Forelimb muscle (tissue), 1 donor: ENCODE measurements at regions not wholly inside any gene's neighbourhood (a gene's known extent, or its start where the extent isn't known, plus 50 kb on each side); places are given as distances from the start of the nearest gene placed in this dataset.
"Not testable (repeated sequence)": the region's sequence is repeated elsewhere in the genome, so short reads cannot be mapped to it uniquely, and the experiment has no call there.

Source experiments
- DNase-seq: peaks from one replicate; pipeline ENCODE4 v3.0.0-alpha.2; 2013; ENCODE audit warnings: low read depth

GRCh38 chr2:150371044-150371818 is 116.2 kb downstream of the RND3 start:
- DNase-seq, result no peak

GRCh38 chr2:150370561-150370960 is 116.9 kb downstream of the RND3 start:
- no peak for DNase-seq

GRCh38 chr2:150369862-150370261 is 117.6 kb downstream of the RND3 start:
- no peak for DNase-seq

- DNase-seq, result no peak
Measured at GRCh38 chr2:150358468-150358807, 129.0 kb downstream of the RND3 start.

DNA sequence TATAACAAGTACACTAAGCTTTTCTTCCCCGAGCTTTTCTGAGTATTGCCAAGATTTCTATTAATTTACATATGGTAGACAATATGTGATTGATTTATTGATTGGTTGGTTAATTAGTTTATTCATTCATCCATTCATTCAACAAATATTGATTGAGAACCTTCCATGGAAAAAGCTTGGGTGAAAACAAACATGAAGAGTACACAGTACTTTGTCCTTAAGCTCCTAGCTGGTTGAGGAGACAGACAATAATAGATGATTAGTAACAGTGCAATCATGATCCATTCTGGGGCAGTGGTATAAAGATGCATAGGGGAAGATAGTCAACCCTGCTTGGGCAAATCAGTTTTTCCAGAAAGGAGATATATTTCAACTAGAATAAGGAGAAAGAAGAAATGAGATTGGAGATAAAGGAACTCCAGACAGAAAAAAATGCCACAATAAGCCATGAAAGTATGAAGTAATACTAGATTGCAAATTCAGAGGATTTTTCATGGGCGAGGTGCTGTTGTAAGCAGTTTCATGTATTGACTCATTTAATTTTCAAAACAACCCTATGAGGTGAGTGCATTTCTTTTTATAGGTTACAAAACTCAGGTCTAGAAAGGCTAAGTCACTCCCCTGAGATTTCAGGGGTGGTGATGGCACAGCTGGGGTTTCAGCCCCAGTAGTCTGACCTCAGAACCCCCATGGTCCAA is 129.5 kb downstream of the RND3 start:
- no peak for DNase-seq

DNA sequence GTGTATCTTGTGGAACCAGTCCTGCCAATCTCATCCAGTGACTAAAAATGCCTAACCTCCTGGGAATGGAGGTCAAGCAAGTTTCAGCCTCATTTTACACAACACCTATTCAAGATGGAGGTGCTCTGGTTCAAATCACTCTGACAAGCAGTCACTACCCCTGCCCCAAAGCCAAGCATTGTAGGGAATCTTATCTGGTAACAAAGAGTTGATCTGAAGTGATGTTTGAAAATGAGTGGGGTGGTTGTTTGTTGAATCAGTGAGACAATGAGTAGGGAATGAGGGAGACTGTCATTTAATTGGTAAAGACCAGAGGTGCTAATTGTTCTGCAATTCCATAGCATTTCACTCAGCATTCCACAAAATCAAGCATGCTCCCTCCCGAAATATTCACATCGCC is 132.0 kb downstream of the RND3 start:
- no peak for DNase-seq

DNA sequence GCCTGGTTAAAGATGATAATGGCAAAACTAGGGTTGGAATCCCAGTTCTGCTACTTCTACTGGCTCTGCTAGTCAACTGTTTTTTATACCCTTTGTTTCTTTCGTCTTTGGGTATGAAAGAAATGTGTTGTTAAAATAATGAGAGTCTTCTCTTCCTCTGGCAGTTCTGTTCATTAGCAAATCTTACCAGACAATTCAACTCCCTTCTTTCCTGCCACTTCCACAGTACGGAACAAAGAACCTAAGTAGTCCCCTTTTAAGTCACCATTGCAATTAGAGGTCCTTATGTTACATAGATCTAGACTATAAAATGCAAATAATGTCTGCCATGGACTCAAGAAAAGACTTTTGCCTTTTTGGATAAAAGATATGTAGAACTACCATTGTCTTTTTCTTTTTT is 134.1 kb downstream of the RND3 start:
- no peak for DNase-seq

DNA sequence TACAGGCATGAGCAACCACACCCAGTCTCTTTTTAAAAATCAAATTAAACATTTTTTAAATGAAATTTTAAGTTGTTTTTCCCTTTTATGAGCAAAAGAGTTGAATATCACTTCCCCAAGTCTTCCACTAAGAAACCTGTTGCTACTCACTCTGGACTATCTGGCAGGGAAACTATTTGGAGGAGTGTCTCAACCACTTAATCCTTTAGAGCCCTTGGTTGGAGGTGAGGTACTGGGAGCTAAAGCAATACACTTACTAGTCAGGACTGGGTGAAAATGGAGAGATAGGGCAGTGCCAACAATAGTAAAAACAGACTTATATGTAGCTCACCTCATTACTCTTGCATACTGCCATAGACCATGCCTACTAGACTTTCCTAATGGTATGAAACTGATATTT is 135.5 kb downstream of the RND3 start:
- no peak for DNase-seq

DNA sequence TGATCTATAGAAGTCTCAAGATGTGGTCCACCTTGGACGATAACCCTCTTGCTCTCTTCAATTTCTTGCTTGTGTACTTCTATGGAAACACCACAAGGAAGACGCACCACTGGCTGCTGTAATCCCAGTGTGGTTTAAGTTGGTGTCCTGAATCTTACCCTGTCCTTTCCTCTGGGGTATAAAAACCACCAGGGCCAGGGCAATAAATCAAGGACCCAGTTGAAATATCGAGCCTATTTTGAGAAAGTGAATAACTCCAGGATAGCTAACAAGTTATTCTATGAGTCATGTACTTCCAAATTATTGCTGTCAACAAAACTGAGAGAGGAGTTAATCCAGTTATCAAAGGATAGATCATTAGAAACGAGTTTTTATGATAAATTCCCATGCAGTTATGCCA is 137.0 kb downstream of the RND3 start:
- DNase-seq, result no peak

DNA sequence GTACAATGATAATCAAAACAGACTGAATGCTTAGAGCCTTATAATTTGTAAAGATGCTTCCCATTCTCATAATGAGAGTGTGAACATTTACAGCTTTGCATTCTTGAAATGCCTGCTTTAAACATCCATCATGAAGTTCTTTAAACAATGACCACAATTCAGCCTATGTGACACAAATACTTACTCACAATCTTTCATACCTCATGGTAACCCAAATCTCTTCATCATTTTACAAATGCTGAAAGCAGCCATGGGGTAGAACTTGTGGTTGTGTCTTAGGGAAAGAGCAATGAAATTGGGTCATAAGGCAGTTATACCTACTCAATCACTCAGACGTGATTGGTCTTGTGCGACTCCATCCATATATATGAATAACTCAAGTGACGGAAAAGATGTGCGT is 140.7 kb downstream of the RND3 start:
- DNase-seq, result no peak

- DNase-seq, result no peak
Measured at GRCh38 chr2:150341982-150342680, 145.3 kb downstream of the RND3 start.

GRCh38 chr2:150339951-150340350 is 147.5 kb downstream of the RND3 start:
- no peak for DNase-seq

GRCh38 chr2:150339282-150339681 is 148.2 kb downstream of the RND3 start:
- DNase-seq, result no peak

DNA sequence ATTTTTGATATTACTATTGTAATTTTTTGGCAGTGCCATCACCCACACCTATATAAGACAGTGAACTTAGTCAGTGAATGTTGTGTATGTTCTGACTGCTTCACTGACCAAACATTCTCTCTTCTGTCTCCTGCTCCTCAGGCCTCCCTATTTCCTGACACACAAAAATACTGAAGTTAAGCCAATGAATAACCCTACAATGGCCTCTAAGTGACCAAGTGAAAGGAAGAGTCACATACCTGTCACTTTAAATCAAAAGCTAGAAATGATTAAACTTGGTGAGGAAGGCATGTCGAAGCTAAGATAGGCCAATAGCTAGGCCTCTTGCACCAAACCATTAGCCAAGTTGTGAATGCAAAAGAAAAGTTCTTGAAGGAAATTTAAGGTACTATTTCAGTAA is 151.9 kb downstream of the RND3 start:
- no peak for DNase-seq

- no peak for DNase-seq
Measured at GRCh38 chr2:150332383-150332782, 155.1 kb downstream of the RND3 start.

- no peak for DNase-seq
Measured at GRCh38 chr2:150327564-150328489, 159.6 kb downstream of the RND3 start.

GRCh38 chr2:150325656-150326314 is 161.7 kb downstream of the RND3 start:
- DNase-seq, result no peak

- not testable (repeated sequence) for DNase-seq
Measured at GRCh38 chr2:150323071-150323470, 164.4 kb downstream of the RND3 start.

DNA sequence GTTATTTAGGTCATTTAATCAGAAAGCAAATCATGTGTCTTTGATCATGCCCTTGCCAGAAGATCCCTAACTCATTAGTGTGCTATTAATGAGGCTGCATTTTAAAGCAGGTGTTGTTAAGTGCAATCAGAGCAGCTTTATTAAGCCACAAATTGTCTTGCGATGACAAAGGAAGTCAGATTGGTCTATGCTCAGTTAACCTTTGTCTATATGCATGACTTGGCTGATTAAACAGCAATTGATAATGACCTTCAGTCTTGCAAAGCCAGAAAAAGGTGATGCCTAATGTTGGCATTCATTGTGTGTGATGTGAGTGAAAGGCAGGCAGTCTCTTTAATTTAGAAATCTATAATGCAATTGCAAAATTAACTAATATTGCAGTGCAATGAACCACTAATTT is 166.9 kb downstream of the RND3 start:
- no peak for DNase-seq

GRCh38 chr2:150319658-150320555 is 167.6 kb downstream of the RND3 start:
- no peak for DNase-seq
